HG03045 (cell line): ENCODE measurements at regions not wholly inside any gene's neighbourhood (a gene's known extent, or its start where the extent isn't known, plus 50 kb on each side); places are given as distances from the start of the nearest gene placed in this dataset.

Experiments used
- ATAC-seq: cut with Tn5 transposase; IDR thresholded peaks from one replicate; pipeline ENCODE4 v1.9.1; 2021; ENCODE audit warnings: mild to moderate bottlenecking, moderate library complexity; ENCODE audit not compliant: unreplicated experiment

DNA sequence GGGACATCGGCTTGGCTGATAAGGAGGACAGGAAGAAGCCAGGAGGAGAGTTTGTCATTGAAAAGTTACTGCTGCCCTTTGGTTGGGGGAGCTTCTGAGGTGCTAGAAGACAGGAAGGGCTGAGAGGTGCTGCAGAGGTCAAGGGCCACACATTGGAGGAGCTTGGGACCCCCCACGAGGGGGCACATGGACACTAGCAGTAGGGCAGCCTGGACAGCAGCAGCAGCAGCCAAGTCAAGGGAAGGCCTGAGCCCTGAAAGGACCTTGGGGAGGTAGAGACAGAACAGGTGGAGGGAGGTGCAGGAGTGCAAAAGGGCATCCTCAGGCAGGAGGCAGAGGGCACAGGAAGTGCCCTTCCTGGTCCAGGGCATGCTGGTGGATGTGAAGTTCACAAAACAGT, 439.7 kb upstream of the IGFBP3 start:
- no peak for ATAC-seq

- no peak for ATAC-seq
These were observed 439.2 kb upstream of the IGFBP3 start for GRCh38 chr7:46360296-46360695.

- no peak for ATAC-seq
These were observed 436.8 kb upstream of the IGFBP3 start for GRCh38 chr7:46357851-46358250.

DNA sequence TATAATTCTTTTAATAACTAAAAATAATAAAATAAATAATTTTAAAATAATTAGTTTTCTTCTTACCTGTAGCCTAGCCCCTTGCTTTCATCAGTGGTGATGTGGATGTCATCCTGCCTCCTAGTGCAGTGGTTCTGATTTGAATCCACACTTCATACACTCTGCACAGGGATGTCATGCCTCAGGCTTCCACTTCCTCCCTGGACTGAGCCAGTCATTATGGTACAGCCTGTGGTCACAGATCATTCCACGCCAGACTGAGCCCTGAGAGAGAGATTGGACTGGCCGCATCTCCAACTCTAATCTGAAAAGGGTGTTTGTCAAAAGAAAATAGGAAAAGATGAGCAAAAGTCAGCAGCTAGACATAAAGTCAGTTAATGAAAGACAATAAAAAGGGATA, 436.2 kb upstream of the IGFBP3 start:
- ATAC-seq, result no peak

DNA sequence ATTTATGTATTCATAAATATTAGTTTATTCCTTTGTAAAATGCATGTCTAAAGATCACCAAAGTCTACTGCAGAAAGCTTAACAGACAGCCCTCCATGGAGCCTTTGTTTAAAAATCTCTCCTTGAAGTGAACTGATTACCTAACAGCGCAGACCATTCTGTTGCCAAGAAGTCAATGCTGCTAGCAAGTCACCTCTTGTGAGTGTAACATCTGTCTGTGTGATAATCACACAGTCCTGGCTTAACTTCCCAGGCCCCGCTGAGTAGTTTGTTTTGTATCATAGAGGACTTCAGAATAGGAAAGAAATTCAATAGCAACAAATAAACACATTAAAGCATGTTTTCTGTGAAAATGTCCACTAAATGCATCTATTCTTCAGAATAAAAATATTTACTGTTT, 435.3 kb upstream of the IGFBP3 start:
- ATAC-seq, result no peak

GRCh38 chr7:46355331-46355730, 434.3 kb upstream of the IGFBP3 start:
- no peak for ATAC-seq

DNA sequence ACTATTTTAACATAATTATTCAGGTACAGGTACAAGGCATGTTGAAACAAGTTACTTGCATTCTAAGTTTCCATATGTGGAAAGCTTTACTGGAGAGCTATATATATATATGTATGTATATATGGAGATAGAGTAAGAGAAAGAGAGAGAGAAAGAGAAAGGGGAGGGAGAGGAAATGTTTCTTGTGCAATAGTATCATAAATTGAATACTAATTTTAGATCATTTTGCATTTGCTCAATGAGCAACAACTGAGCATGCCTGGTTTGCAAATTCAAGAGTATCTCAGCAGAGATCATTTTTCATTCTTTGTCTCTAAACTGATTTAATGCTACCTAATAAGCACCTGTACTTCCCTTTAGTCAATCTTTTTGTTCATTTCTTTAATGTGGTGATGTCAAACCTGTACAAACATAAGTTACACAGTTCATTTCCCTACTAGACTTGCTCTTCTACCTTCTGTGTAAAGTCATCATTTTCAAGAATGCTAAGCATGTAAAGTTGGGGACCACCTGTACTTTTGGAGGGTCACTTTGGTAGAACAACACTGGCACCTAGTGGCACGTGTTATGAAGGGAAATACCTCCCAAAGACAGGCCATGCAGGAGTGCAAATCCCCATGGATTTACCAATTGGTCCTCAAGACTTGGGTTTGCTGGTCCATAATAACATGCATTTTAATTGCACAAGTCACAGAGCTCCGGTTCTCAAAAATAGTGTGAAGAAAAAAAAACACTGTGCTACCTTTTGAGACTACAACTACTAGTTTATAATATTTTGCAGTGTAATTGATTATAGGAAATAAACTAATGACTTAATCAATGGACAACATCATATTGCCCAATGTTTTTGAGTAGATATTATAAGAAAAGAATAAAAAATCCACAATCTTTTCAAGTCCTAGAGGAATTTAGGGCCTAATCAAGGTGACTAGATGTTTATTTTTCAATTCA, 431.2 kb upstream of the IGFBP3 start:
- ATAC-seq, result no peak

DNA sequence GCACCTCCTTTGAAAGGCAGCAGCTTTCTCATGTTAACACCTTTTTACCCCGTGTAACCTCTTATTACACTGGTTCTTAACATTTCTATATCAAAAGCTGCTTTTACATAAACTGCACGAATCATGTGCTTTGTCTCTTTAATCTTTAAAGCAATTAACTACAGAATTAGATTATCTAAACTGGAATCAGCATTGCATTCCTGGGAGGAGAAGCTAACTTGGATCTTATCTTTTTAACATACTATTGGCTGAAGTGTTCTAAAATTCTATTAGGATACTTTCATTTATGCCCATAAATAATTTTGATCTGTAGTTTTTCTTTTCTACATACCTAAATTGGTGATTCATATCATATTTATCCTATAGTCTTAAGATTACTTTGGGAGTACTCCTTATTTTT, 428.4 kb upstream of the IGFBP3 start:
- no peak for ATAC-seq

- ATAC-seq, result no peak
These were observed 423.5 kb upstream of the IGFBP3 start for GRCh38 chr7:46344533-46344932.

DNA sequence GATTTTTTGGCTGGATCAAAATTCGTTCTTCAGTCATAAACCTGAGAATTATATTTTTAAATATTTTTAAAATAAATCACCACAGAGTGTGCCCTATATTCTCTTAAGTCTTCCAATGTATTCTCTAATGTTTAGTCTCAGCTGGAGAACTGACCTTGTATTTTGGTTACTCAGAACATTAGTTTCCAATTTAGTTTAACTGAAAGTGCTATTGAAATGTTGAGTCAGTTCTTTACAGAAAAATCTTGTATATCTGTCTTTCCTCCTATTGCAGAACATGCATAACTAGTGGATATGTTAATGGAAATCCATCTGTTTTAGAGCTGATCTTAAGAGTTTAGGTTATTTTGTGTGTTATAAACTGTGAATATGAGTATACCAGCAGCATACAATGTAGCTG, 422.7 kb upstream of the IGFBP3 start:
- ATAC-seq, result no peak

DNA sequence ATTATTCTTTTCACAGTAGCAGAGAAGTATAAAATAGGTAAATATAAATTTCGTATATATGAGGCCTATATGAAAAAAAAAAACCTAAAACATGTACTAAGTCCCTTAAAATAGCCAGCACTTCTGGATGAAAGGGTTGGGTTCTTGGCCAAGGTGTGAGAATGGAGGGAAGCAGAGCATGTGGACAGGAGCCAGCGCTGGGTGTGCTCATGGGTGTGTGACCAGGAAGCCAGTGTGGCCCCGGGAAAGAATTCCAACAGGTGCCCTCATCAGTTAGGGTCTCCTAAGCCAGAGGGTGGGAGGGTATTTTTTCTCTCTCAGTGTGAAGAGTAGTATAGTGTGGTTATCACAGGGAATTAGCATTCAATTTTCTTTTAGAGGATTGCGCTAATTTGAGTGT, 401.9 kb upstream of the IGFBP3 start:
- no peak for ATAC-seq

DNA sequence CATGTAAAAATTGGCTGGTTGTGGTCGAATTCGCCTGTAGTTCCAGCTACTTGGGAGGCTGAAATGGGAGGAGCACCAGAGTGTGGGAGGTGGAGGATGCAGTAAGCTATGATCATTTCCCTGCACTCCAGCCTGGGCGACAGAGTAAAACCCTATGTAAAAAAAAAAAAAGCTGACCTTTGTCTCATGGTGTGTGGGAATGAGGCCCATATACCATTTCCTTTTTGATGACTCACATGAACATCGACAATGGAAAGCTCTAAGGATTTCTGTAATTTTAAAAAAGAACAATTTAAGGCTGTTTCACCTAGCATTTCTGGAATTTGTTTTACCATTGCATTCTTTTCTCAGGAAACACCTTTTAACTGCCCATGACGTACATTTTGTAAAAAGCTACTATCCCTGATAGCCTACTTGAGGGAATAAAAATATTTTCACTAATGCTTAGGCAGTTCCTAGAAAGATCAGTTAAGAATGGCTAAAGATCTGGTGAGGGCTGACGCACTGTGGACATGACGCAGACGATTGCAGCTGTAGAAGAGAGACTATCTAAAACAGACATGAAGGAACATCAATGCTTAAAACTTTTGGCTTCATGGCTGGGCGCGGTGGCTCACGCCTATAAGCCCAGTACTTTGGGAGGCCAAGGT, 400.6 kb upstream of the IGFBP3 start:
- ATAC-seq, result no peak

GRCh38 chr7:46320956-46321355, 399.9 kb upstream of the IGFBP3 start:
- ATAC-seq, result no peak

DNA sequence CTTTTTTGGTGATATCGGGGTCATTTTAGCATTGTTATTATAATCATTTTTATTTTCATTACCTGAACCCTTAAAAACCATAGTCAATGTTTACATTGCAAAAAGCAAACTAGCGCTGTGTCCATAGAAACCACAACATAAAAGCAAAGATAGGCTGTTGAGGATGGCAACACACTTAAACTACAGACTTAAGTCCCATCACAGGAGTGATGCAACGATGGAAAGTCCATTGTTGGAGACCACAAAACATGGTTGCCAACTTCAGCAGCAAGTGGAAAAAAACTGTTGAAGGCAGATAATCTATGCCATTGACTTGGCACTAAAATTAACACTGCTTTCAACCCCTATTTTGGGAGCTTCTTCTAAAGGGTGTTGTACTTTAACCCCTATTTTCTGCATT, 398.8 kb upstream of the IGFBP3 start:
- no peak for ATAC-seq

GRCh38 chr7:46318276-46318675, 397.2 kb upstream of the IGFBP3 start:
- ATAC-seq, result no peak

DNA sequence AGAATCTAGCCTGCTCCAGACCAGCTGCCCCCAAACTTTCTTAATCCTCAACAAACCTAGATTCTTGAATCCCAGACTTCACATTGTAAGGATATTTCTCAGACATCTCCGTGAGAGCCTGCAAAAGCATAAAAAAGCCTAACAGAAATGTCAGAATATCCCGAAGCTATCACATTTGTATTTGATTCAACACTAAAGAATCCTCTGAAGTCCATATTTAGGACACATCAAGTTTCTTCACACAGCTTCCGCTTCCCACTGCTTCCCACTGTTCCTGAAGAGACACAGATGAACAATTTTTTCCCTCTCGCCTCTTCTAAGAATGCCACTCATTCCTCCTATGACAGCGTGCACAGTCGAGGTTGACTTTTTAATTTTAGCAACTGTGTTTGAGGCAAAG, 396.2 kb upstream of the IGFBP3 start:
- no peak for ATAC-seq

DNA sequence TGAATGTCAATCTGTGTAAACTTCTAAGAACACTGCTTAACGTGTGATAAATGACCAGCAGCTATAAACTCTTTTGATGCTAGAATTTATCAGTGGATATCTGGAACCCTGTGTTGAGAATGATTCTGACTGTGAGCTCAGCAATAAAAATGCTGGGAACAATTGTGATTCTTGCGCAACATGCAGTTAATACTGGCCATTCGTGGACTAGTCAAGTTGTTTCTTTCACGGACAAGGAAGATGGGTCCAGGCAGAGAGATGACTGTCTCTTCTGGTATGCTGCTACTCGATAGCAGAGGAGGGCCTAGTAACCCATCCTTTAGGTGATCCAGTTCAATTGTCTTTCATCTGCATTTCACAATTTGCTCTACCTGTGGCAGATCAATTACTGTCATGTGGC, 394.8 kb upstream of the IGFBP3 start:
- no peak for ATAC-seq

DNA sequence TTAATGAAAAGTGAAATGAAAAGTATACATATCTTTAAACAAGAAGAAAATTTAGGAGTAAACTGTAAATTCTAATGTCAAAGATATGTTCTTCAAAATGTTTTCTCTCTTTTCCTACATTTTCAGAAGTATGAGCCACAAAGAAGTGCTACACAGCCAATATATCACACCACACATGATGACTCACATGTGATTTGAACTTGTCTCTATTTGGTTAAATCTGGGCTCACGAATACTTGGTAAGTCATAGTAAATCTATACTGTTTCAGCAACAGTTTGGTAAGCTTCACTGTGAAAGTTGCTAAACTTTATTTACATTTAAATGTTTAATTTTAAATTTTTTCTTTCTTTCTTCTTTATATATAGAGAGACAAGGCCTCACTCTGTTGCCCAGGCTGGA, 380.6 kb upstream of the IGFBP3 start:
- ATAC-seq, result no peak

DNA sequence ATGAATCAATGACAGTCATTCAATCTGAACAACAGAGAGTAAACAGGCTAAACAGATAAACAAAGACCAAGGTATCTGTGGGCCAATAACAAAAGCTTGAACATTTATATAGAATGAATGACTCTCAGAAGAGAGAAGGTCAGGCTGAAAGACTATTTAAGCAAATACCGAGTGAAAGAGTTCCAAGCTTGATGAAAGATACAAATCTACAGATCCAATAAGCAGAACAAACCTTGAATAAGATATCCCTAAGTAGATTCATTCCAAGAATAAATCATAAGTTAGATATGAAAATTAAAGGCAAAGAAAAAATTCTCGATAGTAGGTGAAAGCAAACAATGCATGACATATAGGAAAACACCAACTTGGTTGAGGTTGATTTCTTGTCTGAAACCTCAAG, 376.4 kb upstream of the IGFBP3 start:
- ATAC-seq, result no peak

DNA sequence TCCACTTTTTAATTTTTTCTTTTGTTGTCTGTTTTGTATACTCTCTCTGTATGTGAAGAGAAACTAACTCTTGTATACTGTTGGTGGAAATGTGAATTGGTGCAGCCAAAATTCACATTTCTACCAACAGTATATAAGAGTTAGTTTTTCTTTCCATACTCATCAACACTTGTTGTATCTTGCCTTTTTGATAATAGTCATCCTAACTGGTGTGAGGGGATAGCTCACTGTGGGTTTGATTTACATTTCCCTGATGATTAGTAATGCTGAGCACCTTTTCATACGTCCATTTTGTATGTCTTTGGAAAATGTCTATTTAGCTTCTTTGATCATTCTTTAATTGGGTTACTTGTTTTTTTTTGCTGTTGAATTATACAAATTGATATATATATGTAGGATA, 375.5 kb upstream of the IGFBP3 start:
- no peak for ATAC-seq

DNA sequence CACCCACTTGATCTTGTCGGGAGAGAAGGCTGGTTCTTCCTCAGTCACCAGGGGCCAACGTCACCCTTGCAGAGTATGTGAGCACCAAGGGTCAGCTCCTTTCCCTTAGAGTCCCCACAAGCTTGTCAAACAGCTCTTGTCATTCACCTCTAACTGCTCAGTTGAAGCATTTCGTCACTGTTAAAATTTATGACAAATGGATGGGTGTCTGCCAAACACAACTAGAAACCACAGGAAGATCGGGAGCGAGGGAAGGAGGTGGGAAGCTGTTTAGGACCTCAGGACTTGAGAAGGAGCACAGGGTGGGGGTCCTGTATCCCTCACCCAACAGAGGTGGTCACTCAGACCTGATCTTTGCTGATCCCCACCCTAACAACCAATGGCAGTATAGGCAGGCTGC, 373.3 kb upstream of the IGFBP3 start:
- ATAC-seq, result no peak

DNA sequence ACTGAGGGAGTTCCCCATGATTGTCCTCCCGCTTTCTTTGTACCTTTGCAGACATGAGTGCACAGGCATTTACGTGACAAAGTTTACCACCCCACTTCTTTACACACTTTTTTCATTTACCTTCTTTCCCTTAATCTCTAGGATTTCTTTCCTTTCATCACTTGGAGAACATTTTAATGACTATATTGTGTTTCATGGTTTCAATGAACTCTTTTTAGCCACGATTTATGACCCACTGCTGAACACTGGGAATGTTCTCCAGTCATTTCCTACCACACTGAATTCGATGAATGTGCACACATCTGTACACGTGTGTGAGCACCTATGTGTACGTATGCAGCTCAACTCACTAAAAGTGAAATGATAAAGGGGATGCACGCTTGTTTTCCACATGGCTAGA, 371.7 kb upstream of the IGFBP3 start:
- ATAC-seq, result no peak
